Suprapubic skin (tissue), 4 donors: ENCODE measurements at regions not wholly inside any gene's neighbourhood (a gene's known extent, or its start where the extent isn't known, plus 50 kb on each side); places are given as distances from the start of the nearest gene placed in this dataset.

ENCODE experiments used
- CTCF ChIP-seq, 2 donors: fragments of 200-600 bp in 1 of 2; fragments of 450-650 bp in 1 of 2; sonication (generic) in 1 of 2; IDR thresholded peaks; one replicate each; pipeline ENCODE4 v1.5.1; 2016 to 2019; ENCODE audit warnings: antibody characterized with exemption in 2 of 2, mild to moderate bottlenecking in 1 of 2, moderate library complexity in 1 of 2
- EP300 ChIP-seq: sonication (generic); formaldehyde crosslinking; IDR thresholded peaks from one replicate; pipeline ENCODE4 v1.6.1; 2017; ENCODE audit warnings: antibody characterized with exemption
- POLR2A ChIP-seq, 2 donors: fragments of 450-650 bp; IDR thresholded peaks; one replicate each; pipeline ENCODE4 v1.6.1; 2017; ENCODE audit warnings: antibody characterized with exemption in 2 of 2, mild to moderate bottlenecking in 2 of 2, moderate library complexity in 2 of 2
- POLR2AphosphoS5 ChIP-seq, 3 donors: sonication (generic); formaldehyde crosslinking; IDR thresholded peaks; one replicate each; pipeline ENCODE4 v1.6.1; 2017; ENCODE audit warnings: antibody characterized with exemption in 3 of 3

- TF ChIP-seq CTCF (IDR thresholded peaks at IDR 0.05): no peak
- TF ChIP-seq POLR2A (IDR thresholded peaks at IDR 0.05): no peak
- TF ChIP-seq EP300: no peak
- TF ChIP-seq POLR2AphosphoS5 (IDR thresholded peaks at IDR 0.05): no peak
Observed at GRCh38 chr4:32102896-32103295, 1382.7 kb downstream of the PCDH7 start.
